SK-N-DZ (cell line): ENCODE measurements at regions not wholly inside any gene's neighbourhood (a gene's known extent, or its start where the extent isn't known, plus 50 kb on each side); places are given as distances from the start of the nearest gene placed in this dataset.
A peak's percentile ranks its signal among the peaks of the same experiment; 100 is the strongest.

Experiments used
- DNase-seq: peaks from one replicate; pipeline ENCODE4 v3.0.0-alpha.2; 2015; ENCODE audit warnings: low spot score

DNA sequence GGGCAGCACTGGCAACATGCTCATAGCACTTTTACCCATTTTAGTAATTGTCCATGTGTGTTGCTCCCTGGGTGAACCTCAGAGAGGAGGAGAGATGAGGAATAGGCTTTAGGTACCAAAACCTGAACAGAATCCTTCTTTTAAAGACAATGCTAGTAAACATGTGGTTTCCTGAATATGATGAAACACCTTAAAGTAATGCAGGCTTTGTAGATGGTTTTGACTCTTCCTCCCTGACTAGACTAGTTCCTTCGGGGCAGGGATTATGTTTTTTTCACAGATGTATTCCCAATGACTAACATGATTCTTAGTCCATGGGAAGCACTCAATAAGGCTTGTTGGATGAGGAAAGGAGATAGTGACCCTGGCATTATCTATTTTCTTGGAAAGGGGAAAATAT is 367.6 kb upstream of the JAG1 start:
- DNase-seq = no peak

DNA sequence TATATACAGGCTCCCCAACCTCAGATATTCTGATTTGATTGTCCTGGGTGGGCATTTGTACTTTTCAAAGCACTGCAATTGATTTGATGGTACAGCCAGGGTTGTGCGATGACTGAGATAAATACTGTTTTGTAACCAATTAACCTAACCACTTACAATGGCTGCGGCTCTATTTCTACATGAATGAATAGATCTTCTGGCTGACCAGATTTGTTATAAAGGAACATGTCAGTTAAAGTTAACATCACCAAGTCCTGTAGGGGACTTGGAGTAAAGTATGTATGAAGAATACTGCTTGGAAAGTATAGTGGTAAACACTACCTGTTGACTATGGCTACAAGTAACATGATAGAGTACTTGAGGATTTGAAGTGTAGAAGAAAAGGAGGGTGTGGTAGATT is 369.2 kb upstream of the JAG1 start:
- DNase-seq = no peak

DNA sequence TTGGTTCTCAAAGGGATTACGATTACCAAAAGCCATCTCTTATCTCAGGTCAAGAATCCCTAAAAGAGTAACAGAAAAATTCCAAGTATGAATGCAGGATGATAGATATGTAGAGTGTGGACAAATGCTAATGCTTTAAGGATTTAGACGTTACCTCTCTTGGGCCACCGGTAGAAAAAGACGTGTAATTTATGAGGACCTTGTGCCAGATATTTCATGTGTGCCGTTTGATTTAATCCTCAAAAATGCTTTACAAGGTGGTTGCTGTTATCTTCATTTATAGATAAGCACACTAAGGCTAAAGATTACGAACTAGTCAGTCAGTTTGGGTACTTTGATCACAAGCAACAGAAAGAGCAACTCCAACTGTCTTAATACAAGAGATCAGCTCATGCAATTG is 370.8 kb upstream of the JAG1 start:
- DNase-seq = no peak

DNA sequence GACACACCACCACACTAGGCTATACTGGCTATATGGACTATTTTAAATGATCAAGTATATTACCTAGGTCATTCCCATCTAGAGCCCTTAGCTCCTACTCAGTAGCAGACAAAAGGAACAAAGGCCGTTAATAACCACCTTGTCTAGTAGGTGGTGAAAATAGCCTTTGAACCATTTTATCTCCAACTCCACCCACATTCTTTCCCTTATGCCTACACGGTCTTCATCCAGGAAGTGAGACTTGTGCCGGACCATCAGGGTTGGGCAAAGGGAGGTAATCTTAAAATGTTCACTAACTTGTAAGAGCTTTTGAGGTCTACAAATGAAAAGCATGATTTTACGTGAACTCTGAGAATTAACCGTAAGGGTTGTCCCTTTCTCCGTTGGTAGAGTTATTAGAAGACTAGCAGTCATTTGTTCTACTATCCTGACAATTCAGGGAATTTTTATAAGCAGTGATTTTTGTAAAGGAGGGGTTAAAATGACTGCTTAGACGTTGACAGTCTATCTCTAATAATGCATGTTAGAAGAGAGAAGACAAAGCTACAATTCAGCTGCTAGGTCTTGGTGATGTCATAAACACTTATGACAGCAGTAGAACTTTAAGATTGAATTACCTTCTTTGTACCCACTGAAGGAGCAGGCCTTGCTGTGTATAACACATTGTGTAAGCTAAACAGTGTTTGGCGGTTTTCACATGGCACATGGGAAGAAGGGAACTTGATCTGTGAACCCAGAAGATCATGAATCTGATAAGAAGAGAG is 371.8 kb upstream of the JAG1 start:
- DNase-seq = no peak

DNA sequence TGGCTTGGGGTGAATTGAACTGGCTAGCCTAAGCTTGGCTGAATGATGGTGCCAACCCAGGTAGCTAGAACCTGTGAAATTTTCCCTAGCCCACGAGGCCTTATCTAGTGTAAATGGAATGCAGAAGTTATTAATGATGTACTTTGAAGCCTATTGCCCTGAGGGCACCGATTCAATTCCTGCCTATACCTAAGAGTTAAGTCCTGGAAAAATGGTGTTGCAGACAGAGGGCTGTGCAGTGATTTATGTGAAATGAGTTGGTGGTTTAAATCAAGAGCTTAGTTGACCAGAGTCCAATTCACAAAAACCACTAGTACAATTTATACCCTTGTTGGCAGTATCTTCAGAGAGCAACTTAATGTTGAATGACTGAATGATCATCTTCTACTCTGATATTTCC is 373.8 kb upstream of the JAG1 start:
- no peak for DNase-seq

DNA sequence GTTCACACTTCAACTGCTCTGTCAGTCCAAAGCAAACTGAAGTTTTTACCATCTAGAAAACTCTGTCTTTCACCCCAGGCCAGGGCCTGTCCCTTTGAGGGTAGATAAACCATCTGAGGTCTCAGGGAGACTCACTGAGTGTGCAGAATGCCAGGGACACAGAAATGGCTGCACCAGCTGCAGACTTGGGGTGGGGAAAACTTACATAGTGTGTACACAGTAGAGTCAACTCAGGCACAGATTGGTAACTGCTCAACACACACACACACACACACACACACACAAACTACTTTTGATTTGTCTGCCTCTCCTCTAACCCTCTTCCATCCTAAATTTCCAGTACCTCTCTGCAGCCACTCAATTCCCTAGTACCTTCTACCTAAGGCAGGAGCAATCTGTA is 374.9 kb upstream of the JAG1 start:
- no peak for DNase-seq

DNA sequence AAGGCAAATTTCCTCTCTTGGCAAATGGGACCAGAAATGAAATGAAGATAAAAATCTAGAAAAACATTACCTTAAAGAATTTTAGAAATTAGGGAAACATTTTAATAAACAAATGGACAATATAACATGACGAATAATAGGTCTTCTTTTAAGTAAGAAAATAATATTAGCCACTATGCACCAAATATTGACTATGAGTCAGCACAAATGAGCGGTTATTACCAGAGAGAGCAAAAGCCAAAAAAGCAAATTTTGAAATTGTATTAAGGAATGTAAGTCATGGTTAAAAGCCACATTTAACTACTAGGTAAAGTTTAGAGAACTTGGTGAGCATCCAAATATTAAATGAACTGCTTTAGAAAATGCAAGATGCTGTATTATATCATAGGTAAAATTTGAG is 376.6 kb upstream of the JAG1 start:
- DNase-seq = no peak

DNA sequence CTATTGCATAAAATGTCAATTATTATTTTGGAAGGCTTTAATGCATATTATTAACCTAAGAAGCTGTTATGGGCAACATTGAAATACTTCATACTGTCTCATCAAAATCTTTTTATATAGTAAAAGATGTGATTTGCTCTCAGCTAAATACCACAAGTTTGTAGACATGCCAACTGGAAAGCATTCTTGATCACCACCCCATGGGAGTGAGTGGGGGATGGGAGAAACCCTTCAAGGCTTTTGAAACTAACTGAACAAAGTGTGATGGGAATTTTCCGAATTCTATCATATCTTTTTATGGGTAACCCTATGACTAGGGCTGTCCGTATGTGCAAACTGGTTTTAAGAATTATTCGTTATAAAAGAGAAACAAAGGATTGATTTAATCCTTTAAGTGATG is 377.3 kb upstream of the JAG1 start:
- no peak for DNase-seq

DNA sequence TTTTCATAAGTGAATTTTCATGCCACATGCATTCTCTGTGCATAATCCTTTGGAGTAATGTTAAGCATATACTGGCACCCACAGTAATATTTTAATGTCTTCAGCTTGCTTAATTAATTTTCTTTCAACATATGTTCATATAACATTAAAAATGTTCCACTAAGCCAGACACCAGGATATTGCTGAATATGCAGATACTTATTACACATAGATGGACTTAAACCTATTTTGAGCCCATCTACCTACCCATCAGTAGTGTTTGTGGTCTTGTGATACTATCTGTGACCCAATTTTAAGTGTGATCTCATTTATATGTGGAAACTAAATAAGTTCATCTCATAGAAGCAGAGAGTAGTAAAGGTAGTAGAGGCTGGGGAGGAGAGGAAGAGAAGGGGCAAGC is 379.5 kb upstream of the JAG1 start:
- DNase-seq = no peak

DNA sequence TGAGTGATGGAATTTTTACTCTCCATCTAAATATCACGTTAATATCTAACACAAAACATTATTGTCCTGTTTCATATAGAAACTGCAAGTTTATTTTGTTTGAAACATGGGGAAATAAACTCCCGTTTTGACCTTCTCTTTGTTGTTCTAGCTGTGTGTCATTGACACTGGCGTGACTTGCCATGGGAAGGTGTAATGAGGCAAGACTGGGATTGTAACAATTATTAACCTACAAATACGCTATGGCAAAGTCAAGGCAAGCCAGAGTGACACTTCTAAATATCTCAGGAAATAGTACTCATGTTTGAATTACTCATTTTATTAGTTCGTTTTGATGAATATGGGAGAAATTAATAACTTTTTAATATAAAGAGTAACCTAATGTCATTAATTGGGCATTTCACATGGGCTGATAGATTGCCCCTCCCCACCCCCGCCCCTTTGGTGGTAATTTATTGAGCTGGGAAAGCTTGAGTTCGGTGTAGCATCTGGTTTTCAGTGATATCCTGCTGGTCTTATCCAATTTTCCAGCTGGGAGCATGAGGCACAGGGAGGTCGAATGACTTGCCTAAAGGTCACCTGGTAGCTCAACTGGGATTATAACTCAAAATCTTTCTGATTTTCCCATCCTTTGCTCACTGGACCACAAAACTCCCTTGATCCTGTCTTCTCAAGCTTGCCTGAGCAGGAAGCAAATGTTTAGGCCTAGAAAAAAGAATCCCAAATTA is 380.6 kb upstream of the JAG1 start:
- DNase-seq = no peak

DNA sequence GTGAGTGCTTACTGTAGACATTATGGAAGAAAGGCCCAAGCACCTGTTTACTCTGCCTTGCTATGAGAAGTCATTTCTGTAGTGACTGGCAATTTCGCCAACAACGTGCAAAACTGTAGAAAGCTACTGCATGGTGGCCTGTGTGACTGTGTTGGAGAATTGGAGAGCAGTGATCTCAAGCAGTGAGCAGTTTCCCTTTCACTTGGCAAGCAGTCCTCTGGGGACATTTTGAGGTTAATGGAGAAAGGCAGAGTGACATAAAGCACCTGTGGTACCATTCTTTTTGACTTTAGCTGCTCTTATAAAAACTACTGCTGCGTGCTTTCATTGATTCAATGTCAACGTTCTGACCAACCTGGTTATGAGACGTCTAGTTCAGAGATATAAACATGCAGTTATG is 382.6 kb upstream of the JAG1 start:
- DNase-seq = no peak

DNA sequence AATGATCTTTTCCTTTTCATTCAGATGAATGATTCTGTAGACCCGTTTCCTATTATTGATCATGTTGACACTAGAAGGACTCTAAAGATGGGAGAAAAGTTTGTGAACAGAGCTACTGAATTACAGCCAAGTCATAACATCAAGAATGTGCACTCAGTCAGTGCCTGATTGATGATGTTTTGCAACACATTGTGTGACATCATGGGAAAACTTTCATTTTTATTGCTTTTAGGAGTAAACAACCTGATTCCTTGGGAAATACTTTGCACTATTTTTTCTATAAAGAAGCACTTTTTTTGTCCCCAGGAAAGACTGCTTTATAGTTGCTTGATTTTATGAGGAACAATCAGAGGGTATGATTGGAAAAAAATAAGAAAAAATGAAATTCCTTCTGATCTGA is 383.8 kb upstream of the JAG1 start:
- no peak for DNase-seq

DNA sequence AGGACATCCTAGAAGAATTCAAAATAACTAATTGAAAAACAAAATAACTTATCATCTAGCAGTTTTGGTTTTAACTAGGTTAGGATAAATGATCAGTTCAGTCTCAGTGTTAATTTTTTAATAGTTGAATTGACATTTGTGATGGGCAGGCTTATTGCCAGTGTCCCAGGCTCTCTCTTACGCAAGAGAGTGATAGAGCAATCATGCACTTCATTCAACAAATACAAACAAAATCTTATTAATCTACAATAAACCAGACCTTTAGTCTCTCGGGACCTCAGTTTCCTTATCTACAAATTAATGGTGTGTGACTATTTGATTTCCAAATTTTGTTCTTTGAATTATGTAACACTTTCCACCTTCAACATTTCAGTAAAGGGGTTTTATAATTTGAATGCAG is 385.9 kb upstream of the JAG1 start:
- DNase-seq = no peak

DNA sequence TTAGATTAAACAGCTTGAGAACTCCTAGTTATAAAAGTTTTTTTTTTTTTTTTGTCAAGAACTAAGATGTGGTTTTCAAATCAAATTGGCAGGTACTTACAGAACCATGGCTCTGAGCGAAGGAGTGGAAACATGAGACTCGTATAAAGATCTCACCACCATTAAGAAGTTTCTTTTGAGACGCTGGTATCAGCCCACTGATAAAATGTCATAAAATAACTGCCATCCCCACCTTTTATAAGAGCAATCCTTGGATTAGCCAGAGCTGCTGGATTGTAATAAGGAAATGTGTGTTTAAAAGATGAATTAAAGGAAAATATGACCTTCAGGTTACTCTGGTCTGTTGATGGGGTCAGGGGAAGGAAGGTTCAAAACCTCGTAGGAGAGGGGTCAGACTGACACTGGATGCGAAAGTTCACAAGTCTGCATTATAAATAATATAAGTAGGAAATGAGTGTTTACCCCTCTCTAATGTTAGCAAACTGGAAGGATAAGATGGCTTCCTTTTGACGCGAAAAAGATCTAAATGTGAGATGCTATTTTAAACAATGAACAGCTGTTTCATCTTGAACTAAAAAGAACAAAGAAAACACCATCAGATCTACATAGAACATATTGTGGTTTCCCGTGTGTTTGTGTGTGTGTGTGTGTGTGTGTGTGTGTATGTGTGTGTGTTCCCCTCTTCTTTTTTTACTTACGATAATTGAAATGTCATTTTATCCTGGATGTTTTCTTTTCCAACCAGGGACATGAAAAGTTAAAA is 386.8 kb upstream of the JAG1 start:
- DNase-seq = no peak

DNA sequence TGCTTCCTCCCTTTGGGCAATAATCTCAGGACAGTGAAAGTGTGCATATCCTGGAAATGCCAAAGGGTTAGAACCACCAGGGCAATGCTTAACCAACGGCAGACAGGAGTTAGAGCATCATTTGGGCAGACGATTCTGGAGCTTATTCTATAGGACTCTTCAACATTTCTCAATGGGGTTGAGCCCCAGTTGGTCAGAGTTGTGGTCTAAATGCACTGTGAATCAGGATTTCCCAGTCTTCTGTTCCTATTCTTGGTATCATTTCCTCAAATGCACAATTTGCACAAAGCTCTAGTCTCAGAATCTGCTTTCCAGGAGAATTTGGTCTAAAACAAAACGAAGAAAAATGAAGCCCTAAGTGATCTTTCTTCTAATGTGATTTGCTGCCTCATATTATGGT is 389.6 kb upstream of the JAG1 start:
- DNase-seq = no peak

DNA sequence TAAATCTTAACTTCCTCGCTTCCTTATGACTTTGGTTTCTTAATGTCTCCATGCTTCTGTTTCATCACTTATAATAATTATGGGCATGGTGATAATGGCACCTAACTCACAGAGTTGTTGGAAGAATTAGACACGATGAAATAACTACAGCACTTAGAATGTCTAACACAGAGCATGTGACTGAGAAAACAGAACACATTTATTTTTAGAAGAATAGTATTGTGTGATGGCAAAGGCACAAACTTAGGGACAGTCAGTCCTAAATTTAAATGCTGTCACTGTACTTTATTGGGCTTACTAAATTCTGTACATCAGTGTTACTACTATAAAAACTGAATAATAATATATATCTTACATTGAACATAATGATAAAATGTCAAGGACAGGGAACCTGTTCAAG is 391.1 kb upstream of the JAG1 start:
- DNase-seq = no peak

DNA sequence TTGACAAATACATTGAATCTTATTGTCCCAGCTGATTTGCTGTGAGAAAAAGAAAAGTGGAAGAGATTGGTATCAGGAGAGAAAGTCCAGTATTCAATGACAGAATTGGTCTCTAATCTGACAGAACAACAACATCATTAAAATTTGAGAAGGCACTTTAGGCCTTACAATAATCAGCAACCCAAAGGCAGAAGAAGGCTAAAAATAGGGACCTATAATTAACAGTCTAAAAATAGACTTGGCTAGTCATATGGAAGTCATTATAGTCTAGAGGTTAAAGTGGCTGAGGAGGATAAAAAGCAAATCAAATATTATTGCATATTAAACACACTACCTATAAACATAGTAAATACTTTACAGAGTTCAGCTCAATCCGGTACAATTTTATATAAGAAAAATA is 393.6 kb upstream of the JAG1 start:
- peak; percentile 45 for DNase-seq

DNA sequence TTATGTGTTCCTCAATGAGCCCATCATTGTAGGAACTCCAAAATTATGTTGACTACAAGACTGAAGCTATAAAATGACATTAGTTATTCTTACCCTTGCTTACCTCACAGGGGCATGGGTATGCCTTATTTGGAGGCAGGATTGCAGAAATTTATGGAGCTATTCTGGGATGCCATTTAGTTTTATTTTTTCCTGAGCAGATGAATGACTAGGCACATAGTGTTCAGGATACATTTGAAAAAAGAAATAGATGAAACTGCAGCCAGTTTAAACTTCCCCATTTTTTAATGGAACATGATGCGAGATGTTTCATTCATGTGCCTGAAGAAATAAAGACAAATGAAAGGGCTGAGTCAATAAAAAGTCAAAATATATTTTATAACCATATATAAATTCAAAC is 399.2 kb upstream of the JAG1 start:
- no peak for DNase-seq

DNA sequence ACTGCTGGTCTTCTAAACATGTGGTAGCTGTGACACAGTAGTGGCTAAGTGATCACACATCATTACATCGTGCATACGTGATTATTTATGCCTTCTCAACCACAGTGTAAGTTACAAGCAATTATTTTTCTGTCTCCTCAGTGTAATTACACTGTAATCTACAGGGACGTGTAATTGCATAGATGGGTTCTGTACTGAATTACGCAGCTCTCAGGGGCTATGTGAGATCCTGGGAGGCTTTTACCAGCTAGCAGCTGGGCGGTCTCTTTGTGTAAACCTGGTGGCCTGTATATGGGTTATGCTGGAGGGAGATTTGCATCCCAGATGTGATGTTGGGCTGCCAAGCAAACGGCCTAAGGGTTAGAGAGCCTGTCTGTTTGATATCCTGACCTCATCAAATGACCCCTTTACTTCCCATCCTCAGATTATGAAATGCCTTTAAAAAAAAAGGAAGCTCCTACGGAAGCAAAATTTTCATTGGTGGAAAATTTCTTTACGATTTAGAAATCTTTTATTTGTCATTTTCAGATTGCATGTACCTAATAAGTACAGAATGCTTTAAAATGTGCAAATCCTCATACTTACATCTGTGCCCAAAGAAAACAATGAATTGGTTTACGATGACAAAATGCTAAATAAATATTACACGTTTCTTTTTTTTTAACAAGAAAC is 402.8 kb upstream of the JAG1 start:
- peak; percentile 69 for DNase-seq

DNA sequence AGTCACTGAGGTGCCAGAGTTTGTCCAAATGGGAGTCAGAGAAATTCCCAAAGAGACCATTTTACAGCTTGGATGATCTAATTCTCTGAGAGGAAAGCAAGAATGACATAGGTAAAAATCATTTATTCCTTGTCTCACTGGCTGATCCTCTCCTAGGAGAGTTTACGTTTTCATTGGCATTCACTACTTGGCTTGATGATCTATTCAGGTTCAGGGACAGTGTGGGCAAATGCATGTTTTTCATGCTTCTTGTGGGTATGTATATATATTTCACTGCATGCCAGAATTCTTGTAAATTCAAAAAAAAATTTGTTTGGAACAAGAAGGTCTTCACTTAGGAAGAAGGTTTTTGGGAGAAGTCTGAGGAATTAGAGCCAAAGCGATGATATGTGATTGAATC is 403.4 kb upstream of the JAG1 start:
- DNase-seq = no peak

DNA sequence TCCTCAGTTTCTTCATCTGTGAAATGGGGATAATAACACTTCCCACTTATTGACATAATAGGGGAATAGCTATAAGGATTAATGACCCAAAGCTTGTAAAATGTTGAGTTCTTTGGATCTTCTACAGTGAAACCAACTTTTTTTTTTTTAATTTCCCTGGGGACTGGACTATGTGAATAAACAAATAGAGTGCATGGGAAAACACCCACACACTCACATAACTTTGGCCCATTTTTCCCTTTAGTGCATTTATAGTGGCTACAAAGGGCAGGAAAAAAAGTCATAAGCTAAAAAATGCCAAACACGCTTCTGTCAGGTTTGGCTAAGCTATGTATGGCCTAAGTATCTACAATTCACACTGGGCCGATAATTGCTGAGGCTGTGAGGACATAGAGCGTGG is 406.2 kb upstream of the JAG1 start:
- no peak for DNase-seq

DNA sequence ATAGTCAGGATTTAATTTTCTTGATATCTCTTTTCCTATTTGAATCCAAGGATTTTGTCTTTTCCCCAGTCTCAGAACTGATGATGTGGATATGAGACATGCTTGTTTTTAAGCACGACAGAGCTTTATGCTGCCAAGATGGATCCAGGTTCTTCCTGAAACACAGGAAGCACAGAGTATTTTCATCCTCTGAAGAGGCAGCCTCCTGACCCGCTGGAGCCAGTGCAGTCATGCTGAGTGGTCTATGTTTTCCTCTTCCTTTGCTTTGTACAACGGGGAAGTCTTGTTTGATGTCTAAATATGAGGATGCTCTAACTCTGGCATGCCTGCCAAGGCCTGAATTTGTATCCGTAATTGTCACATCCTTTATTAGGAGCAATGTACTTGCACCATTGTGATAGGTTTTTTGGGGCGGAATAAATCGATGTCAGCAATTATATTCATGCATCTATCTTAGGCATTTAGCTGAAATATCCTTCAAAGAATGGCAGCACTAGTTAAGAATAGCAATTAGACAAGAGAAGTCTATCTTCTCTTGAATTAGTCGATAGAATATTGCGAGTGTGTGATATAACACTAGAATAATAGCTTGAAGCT is 407.1 kb upstream of the JAG1 start:
- DNase-seq = no peak
